SK-N-SH (cell line): ENCODE measurements at regions not wholly inside any gene's neighbourhood (a gene's known extent, or its start where the extent isn't known, plus 50 kb on each side); places are given as distances from the start of the nearest gene placed in this dataset.

Experiments used
- CTCF ChIA-PET: fragments of 300-600, 350-600 bp; formaldehyde crosslinking; extraction: SDS; loops from one replicate; lab custom pipeline; 2021; lab: Yijun Ruan, JAX
- POLR2A ChIA-PET: fragments of 350-600 bp; sonication (Branson Sonifier 250); formaldehyde crosslinking; extraction: SDS; loops from one replicate; lab custom pipeline; 2020; ENCODE audit warnings: antibody characterized with exemption, inconsistent platforms; lab: Yijun Ruan, JAX
- DNase-seq: peaks from one replicate; pipeline ENCODE4 v3.0.0; 2012
- H2AFZ ChIP-seq: fragments of 200-600 bp; sonication (generic); 2 replicates; pipeline ENCODE4 v1.8.1; 2016; ENCODE audit warnings: antibody characterized with exemption, mild to moderate bottlenecking, low read depth
- H3F3A ChIP-seq: fragments of 200-600 bp; sonication (generic); replicated peaks from 2 replicates; pipeline ENCODE3; 2016; ENCODE audit warnings: antibody characterized with exemption, mild to moderate bottlenecking; ENCODE audit not compliant: insufficient read depth
- H3K27ac ChIP-seq, 2 experiments: fragments of 200-500 bp in 1 of 2; fragments of 200-600 bp in 1 of 2; sonication (Bioruptor generic) in 1 of 2; sonication (generic), shearing (Covaris generic) in 1 of 2; 2 replicates each; pipeline versions ENCODE4 v1.5.1 to v1.6.1; 2014 to 2016; ENCODE audit warnings: low read depth in 2 of 2, inconsistent platforms in 1 of 2, low read length in 1 of 2, mild to moderate bottlenecking in 1 of 2, mixed read lengths in 1 of 2
- H3K27me3 ChIP-seq: fragments of 200-600 bp; sonication (generic), shearing (Covaris generic); 2 replicates; pipeline ENCODE4 v1.6.1; 2016; ENCODE audit warnings: mixed run types; ENCODE audit not compliant: insufficient read depth
- H3K36me3 ChIP-seq, 2 experiments: fragments of 200-500 bp in 1 of 2; fragments of 200-600 bp in 1 of 2; sonication (Bioruptor generic) in 1 of 2; sonication (generic) in 1 of 2; replicated peaks in 1 of 2; 2 replicates each; pipeline versions ENCODE3 to v1.5.1; 2014 to 2016; ENCODE audit warnings: low read length in 1 of 2, mild to moderate bottlenecking in 1 of 2; ENCODE audit not compliant: insufficient read depth in 2 of 2, control insufficient read depth in 1 of 2
- H3K4me1 ChIP-seq, 2 experiments: fragments of 200-500 bp in 1 of 2; fragments of 200-600 bp in 1 of 2; sonication (Bioruptor generic) in 1 of 2; sonication (generic), shearing (Covaris generic) in 1 of 2; 2 replicates each; pipeline versions ENCODE4 v1.5.1 to v1.6.1; 2014 to 2016; ENCODE audit warnings: low read depth in 1 of 2, low read length in 1 of 2, mixed run types in 1 of 2; ENCODE audit not compliant: insufficient read depth in 2 of 2, control insufficient read depth in 1 of 2
- H3K4me2 ChIP-seq: fragments of 200-600 bp; sonication (generic), shearing (Covaris generic); 2 replicates; pipeline ENCODE4 v1.6.1; 2017; ENCODE audit warnings: mixed run types
- H3K4me3 ChIP-seq, 2 experiments: fragments of 200-500 bp in 1 of 2; fragments of 200-600 bp in 1 of 2; sonication (Bioruptor generic) in 1 of 2; sonication (generic), shearing (Covaris generic) in 1 of 2; 2 replicates each; pipeline versions ENCODE4 v1.5.1 to v1.8.1; 2014 to 2016; ENCODE audit warnings: low read depth in 2 of 2, inconsistent platforms in 1 of 2, low read length in 1 of 2, mild to moderate bottlenecking in 1 of 2, mixed read lengths in 1 of 2, moderate library complexity in 1 of 2
- H3K79me2 ChIP-seq: fragments of 200-600 bp; sonication (generic); 2 replicates; pipeline ENCODE4 v1.8.1; 2017; ENCODE audit warnings: mild to moderate bottlenecking; ENCODE audit not compliant: insufficient read depth
- H3K9ac ChIP-seq: fragments of 200-600 bp; sonication (generic); 2 replicates; pipeline ENCODE4 v1.6.1; 2017; ENCODE audit warnings: mixed run types
- H3K9me2 ChIP-seq: fragments of 200-600 bp; sonication (generic); 2 replicates; pipeline ENCODE4 v1.6.1; 2017; ENCODE audit warnings: mixed run types
- H3K9me3 ChIP-seq: fragments of 200-600 bp; sonication (generic); 2 replicates; pipeline ENCODE4 v1.6.1; 2017; ENCODE audit warnings: mixed run types, mild to moderate bottlenecking, moderate library complexity
- H4K20me1 ChIP-seq: fragments of 200-600 bp; sonication (generic); 2 replicates; pipeline ENCODE4 v1.6.1; 2017; ENCODE audit warnings: mild to moderate bottlenecking, mixed run types; ENCODE audit not compliant: insufficient read depth
- CTCF ChIP-seq: fragments of 200-600 bp; sonication (generic); IDR thresholded peaks from 2 replicates; pipeline ENCODE4 v1.6.1; 2017; ENCODE audit warnings: antibody characterized with exemption, mild to moderate bottlenecking, moderate library complexity
- ELF1 ChIP-seq: IDR thresholded peaks from 2 replicates; pipeline ENCODE4 v1.4.0; 2012
- EZH2phosphoT487 ChIP-seq: fragments of 200-600 bp; sonication (generic); IDR thresholded peaks from 2 replicates; pipeline ENCODE4 v1.6.1; 2017; ENCODE audit warnings: low read depth, mixed run types, mild to moderate bottlenecking, antibody characterized with exemption, moderate library complexity, borderline replicate concordance
- FOSL2 ChIP-seq: IDR thresholded peaks from 2 replicates; pipeline ENCODE4 v1.4.0; 2012; ENCODE audit warnings: low read depth, mild to moderate bottlenecking, moderate library complexity, borderline replicate concordance
- FOXJ3 ChIP-seq: sonication (generic); formaldehyde crosslinking; IDR thresholded peaks from 2 replicates; pipeline ENCODE4 v1.5.1; 2020; ENCODE audit warnings: mild to moderate bottlenecking, missing genetic modification reagents
- GATA2 ChIP-seq: sonication (generic); formaldehyde crosslinking; IDR thresholded peaks from 2 replicates; pipeline ENCODE4 v1.5.0; 2020; ENCODE audit warnings: mild to moderate bottlenecking, missing genetic modification reagents
- IRF3 ChIP-seq: fragments of 150-350 bp; IDR thresholded peaks from 2 replicates; pipeline ENCODE4 v1.6.1; 2016; ENCODE audit warnings: mild to moderate bottlenecking, low read depth, low read length
- JUND ChIP-seq: IDR thresholded peaks from 2 replicates; pipeline ENCODE4 v1.4.0; 2012
- MAX ChIP-seq: IDR thresholded peaks from 2 replicates; pipeline ENCODE4 v1.4.0; 2012; ENCODE audit warnings: low read depth
- MEF2A ChIP-seq: IDR thresholded peaks from 2 replicates; pipeline ENCODE4 v1.4.0; 2012; ENCODE audit warnings: low read depth, borderline replicate concordance
- MXI1 ChIP-seq: IDR thresholded peaks from 2 replicates; pipeline ENCODE4 v1.6.1; 2012; ENCODE audit warnings: mild to moderate bottlenecking, low read depth, low read length, improper control_type of control experiment
- NFIC ChIP-seq: IDR thresholded peaks from 2 replicates; pipeline ENCODE4 v1.4.0; 2012; ENCODE audit warnings: borderline replicate concordance
- POLR2AphosphoS5 ChIP-seq: IDR thresholded peaks from 2 replicates; pipeline ENCODE4 v1.6.1; 2012; ENCODE audit warnings: low read depth, low read length
- RCOR1 ChIP-seq: fragments of 150-350 bp; IDR thresholded peaks from 2 replicates; pipeline ENCODE4 v1.6.1; 2017; ENCODE audit warnings: antibody characterized with exemption, low read length
- RXRA ChIP-seq: IDR thresholded peaks from 2 replicates; pipeline ENCODE4 v1.4.0; 2012; ENCODE audit warnings: low read depth, mild to moderate bottlenecking, borderline replicate concordance
- SIN3A ChIP-seq: IDR thresholded peaks from 2 replicates; pipeline ENCODE4 v1.6.1; 2012; ENCODE audit warnings: low read depth, mild to moderate bottlenecking, low read length, moderate library complexity, borderline replicate concordance
- TAF1 ChIP-seq: IDR thresholded peaks from 2 replicates; pipeline ENCODE4 v1.6.1; 2012; ENCODE audit warnings: low read depth, mild to moderate bottlenecking, low read length, moderate library complexity, borderline replicate concordance
- TCF12 ChIP-seq: IDR thresholded peaks from 2 replicates; pipeline ENCODE4 v1.4.0; 2012
- TEAD4 ChIP-seq: IDR thresholded peaks from 2 replicates; pipeline ENCODE4 v1.4.0; 2012; ENCODE audit warnings: mild to moderate bottlenecking, borderline replicate concordance; ENCODE audit not compliant: insufficient read depth
- USF1 ChIP-seq: IDR thresholded peaks from 2 replicates; pipeline ENCODE4 v1.4.0; 2012; ENCODE audit warnings: low read depth, borderline replicate concordance
- USF2 ChIP-seq: fragments of 150-350 bp; IDR thresholded peaks from 2 replicates; pipeline ENCODE4 v1.6.1; 2017; ENCODE audit warnings: antibody characterized with exemption, low read length, low read depth, borderline replicate concordance
- YY1 ChIP-seq: IDR thresholded peaks from 2 replicates; pipeline ENCODE4 v1.4.0; 2012; ENCODE audit warnings: low read depth, mild to moderate bottlenecking
- WGBS: methylation state at CpG from one replicate; pipeline ENCODE4 v1.1.6; 2017; ENCODE audit warnings: low lambda C conversion rate; 5-methylcytosine and 5-hydroxymethylcytosine counted together

GRCh38 chr20:55151171-55151570 lies 675.8 kb downstream of the DOK5 start:
- no peaks in the 10 kb centered on the region for H3K36me3 ChIP-seq
- POLR2A ChIA-PET, result no interaction called here
- no peaks in the 10 kb centered on the region for H3K9me3 ChIP-seq
- TF ChIP-seq JUND (no peak), TCF12 (no peak), FOSL2 (no peak), NFIC (no peak), USF2 (no peak), RCOR1 (no peak), USF1 (no peak), EZH2phosphoT487 (no peak), POLR2AphosphoS5 (no peak), MEF2A (no peak), ELF1 (no peak), FOXJ3 (no peak), MAX (no peak), YY1 (no peak), TAF1 (no peak), GATA2 (CRISPR knock-in tag) (no peak), TEAD4 (no peak), MXI1 (no peak)
- TF ChIP-seq, all 33 proteins: peak for 0
- H3K9ac ChIP-seq, result no peak overlapping the region
- H2AFZ ChIP-seq, result no peak overlapping the region
- no peaks in the 10 kb centered on the region for H3K79me2 ChIP-seq
- H3K9me2 ChIP-seq, result no peaks in the 10 kb centered on the region
- H3K4me2 ChIP-seq, result no peak overlapping the region
- H3K4me3 ChIP-seq, result no peak overlapping the region
- no peaks in the 10 kb centered on the region for H3F3A ChIP-seq
- WGBS, result 1% methylated on average over 4 of the region's 4 CpGs
- no peaks in the 10 kb centered on the region for H4K20me1 ChIP-seq
- CTCF ChIA-PET, result no interaction called here
- H3K27ac ChIP-seq, result no peak overlapping the region
- no peaks in the 10 kb centered on the region for H3K4me1 ChIP-seq
- H3K27me3 ChIP-seq, result no peaks in the 10 kb centered on the region
- no peak for DNase-seq

- Histone ChIP-seq H3F3A (no peaks in the 10 kb centered on the region), H3K27me3 (no peaks in the 10 kb centered on the region), H3K79me2 (no peaks in the 10 kb centered on the region), H3K4me2 (no peak overlapping the region), H3K36me3 (no peaks in the 10 kb centered on the region), H3K27ac (no peak overlapping the region), H2AFZ (no peak overlapping the region), H3K9ac (no peak overlapping the region), H3K4me3 (no peak overlapping the region), H3K4me1 (no peaks in the 10 kb centered on the region), H3K9me3 (peaks cover 4% of the 10 kb centered on the region; the same call in 1 of the 2 replicates), H4K20me1 (no peaks in the 10 kb centered on the region), H3K9me2 (no peaks in the 10 kb centered on the region)
- no peak for DNase-seq
- CTCF ChIA-PET, result no interaction called here
- TF ChIP-seq RCOR1 (no peak), CTCF (no peak), USF1 (no peak), IRF3 (no peak), JUND (no peak), TEAD4 (no peak), SIN3A (no peak), RXRA (no peak)
- POLR2A ChIA-PET, result no interaction called here
Measured at GRCh38 chr20:55143601-55144000, 668.2 kb downstream of the DOK5 start.
